ENCODE measurements at regions not wholly inside any gene's neighbourhood (a gene's known extent, or its start where the extent isn't known, plus 50 kb on each side); places are given as distances from the start of the nearest gene placed in this dataset.

- no peak overlapping the region for H3K27ac ChIP-seq (ENCODE audit: low read depth, low read length)
- no peak for TF ChIP-seq CTCF (conservative IDR thresholded peaks at IDR 0.05)
- no peak overlapping the region for H3K4me3 Mint-ChIP-seq
- H3K27me3 ChIP-seq (ENCODE audit: control insufficient read depth, insufficient read depth, low read length, poor library complexity, severe bottlenecking) = no peaks in the 10 kb centered on the region
- no peaks in the 10 kb centered on the region for H3K27me3 Mint-ChIP-seq (ENCODE audit: insufficient read depth)
- WGBS, 2 experiments (ENCODE audit: insufficient coverage in 1 of 2, insufficient read length in 1 of 2) = 87 to 94% methylated on average over 6 of the region's 6 CpGs
- H3K4me1 ChIP-seq (ENCODE audit: control insufficient read depth, insufficient read depth, low read length) = no peaks in the 10 kb centered on the region
- H3K9me3 Mint-ChIP-seq = peaks cover 28% of the 10 kb centered on the region
- H3K4me3 ChIP-seq (ENCODE audit: low read length) = no peak overlapping the region
- H3K9me3 ChIP-seq (ENCODE audit: control insufficient read depth, low read length) = peaks cover 8% of the 10 kb centered on the region
- no peak overlapping the region for H3K9ac ChIP-seq (ENCODE audit: extremely low read depth, low read length, poor library complexity, severe bottlenecking)
- H3K36me3 Mint-ChIP-seq (ENCODE audit: low read depth) = peaks cover 8% of the 10 kb centered on the region
- no peak for DNase-seq
- H3K27ac Mint-ChIP-seq = no peak overlapping the region
- H3K4me1 Mint-ChIP-seq = no peaks in the 10 kb centered on the region
- no peaks in the 10 kb centered on the region for H3K36me3 ChIP-seq (ENCODE audit: control insufficient read depth, insufficient read depth, low read length)
These were observed 104.0 kb upstream of the SSTR1 start for GRCh38 chr14:38103542-38104225.

- WGBS, 2 experiments (ENCODE audit: insufficient coverage in 1 of 2, insufficient read length in 1 of 2) = 92 to 95% methylated on average over 6 to 9 of the region's 9 CpGs
- H3K9me3 ChIP-seq (ENCODE audit: control insufficient read depth, low read length) = peaks cover 8% of the 10 kb centered on the region
- no peak overlapping the region for H3K27ac ChIP-seq (ENCODE audit: low read depth, low read length)
- H3K4me3 Mint-ChIP-seq = no peak overlapping the region
- H3K27me3 ChIP-seq (ENCODE audit: control insufficient read depth, insufficient read depth, low read length, poor library complexity, severe bottlenecking) = no peaks in the 10 kb centered on the region
- no peak overlapping the region for H3K27ac Mint-ChIP-seq
- H3K36me3 Mint-ChIP-seq (ENCODE audit: low read depth) = peaks cover 5% of the 10 kb centered on the region
- no peaks in the 10 kb centered on the region for H3K4me1 ChIP-seq (ENCODE audit: control insufficient read depth, insufficient read depth, low read length)
- peaks cover 24% of the 10 kb centered on the region for H3K9me3 Mint-ChIP-seq
- no peak for DNase-seq
- H3K9ac ChIP-seq (ENCODE audit: extremely low read depth, low read length, poor library complexity, severe bottlenecking) = no peak overlapping the region
- H3K36me3 ChIP-seq (ENCODE audit: control insufficient read depth, insufficient read depth, low read length) = no peaks in the 10 kb centered on the region
- H3K27me3 Mint-ChIP-seq (ENCODE audit: insufficient read depth) = no peaks in the 10 kb centered on the region
- no peaks in the 10 kb centered on the region for H3K4me1 Mint-ChIP-seq
- TF ChIP-seq CTCF (conservative IDR thresholded peaks at IDR 0.05) = no peak
- no peak overlapping the region for H3K4me3 ChIP-seq (ENCODE audit: low read length)
These were observed 102.5 kb upstream of the SSTR1 start for GRCh38 chr14:38105106-38105702.

- Histone ChIP-seq H3K27ac (ENCODE audit: low read depth, low read length) (no peak overlapping the region), H3K4me3 (ENCODE audit: low read length) (no peak overlapping the region), H3K36me3 (ENCODE audit: control insufficient read depth, insufficient read depth, low read length) (no peaks in the 10 kb centered on the region), H3K9me3 (ENCODE audit: control insufficient read depth, low read length) (no peaks in the 10 kb centered on the region), H3K4me1 (ENCODE audit: control insufficient read depth, insufficient read depth, low read length) (no peaks in the 10 kb centered on the region), H3K27me3 (ENCODE audit: control insufficient read depth, insufficient read depth, low read length, poor library complexity, severe bottlenecking) (no peaks in the 10 kb centered on the region), H3K9ac (ENCODE audit: extremely low read depth, low read length, poor library complexity, severe bottlenecking) (no peak overlapping the region)
- Mint-ChIP-seq H3K4me3 (no peak overlapping the region), H3K27ac (no peak overlapping the region), H3K4me1 (no peaks in the 10 kb centered on the region), H3K9me3 (peaks cover 14% of the 10 kb centered on the region), H3K36me3 (ENCODE audit: low read depth) (peaks cover under 1% of the 10 kb centered on the region), H3K27me3 (ENCODE audit: insufficient read depth) (no peaks in the 10 kb centered on the region)
- no peak for TF ChIP-seq CTCF (conservative IDR thresholded peaks at IDR 0.05)
- no peak for DNase-seq
- 92% methylated on average over 2 of the region's 2 CpGs; no CpG with 5 or more reads in 1 of the 2 experiments for WGBS, 2 experiments (ENCODE audit: insufficient coverage in 1 of 2, insufficient read length in 1 of 2)
These were observed 100.5 kb upstream of the SSTR1 start for GRCh38 chr14:38107216-38107631.
